ENCODE measurements at regions not wholly inside any gene's neighbourhood (a gene's known extent, or its start where the extent isn't known, plus 50 kb on each side); places are given as distances from the start of the nearest gene placed in this dataset.

- H3K4me3 ChIP-seq (ENCODE audit: low read depth, low read length, poor library complexity, severe bottlenecking), result no peak overlapping the region
- TF ChIP-seq CTCF (IDR thresholded peaks at IDR 0.05; ENCODE audit: low read length), result no peak
- TF ChIP-seq EZH2 (IDR thresholded peaks at IDR 0.05; ENCODE audit: borderline replicate concordance, low read length), result no peak
- no peak overlapping the region for H2AFZ ChIP-seq (ENCODE audit: low read length)
- H4K20me1 ChIP-seq (ENCODE audit: insufficient read depth, low read length), result no peaks in the 10 kb centered on the region
- no peaks in the 10 kb centered on the region for H3K79me2 ChIP-seq (ENCODE audit: insufficient read depth, low read length)
- H3K27ac ChIP-seq (ENCODE audit: low read depth, low read length, poor library complexity, severe bottlenecking), result no peak overlapping the region
- no peaks in the 10 kb centered on the region for H3F3A ChIP-seq (ENCODE audit: insufficient read depth, low read length)
- H3K4me2 ChIP-seq (ENCODE audit: low read length), result no peak overlapping the region
- no peaks in the 10 kb centered on the region for H3K36me3 ChIP-seq (ENCODE audit: insufficient read depth, low read length)
- no peaks in the 10 kb centered on the region for H3K4me1 ChIP-seq (ENCODE audit: insufficient read depth, low read length, severe bottlenecking)
- no peaks in the 10 kb centered on the region for H3K9me3 ChIP-seq (ENCODE audit: low read length)
- no peaks in the 10 kb centered on the region for H3K9me2 ChIP-seq (ENCODE audit: low read depth, low read length)
- no peaks in the 10 kb centered on the region for H3K27me3 ChIP-seq (ENCODE audit: insufficient read depth, low read length)
- no peak overlapping the region for H3K9ac ChIP-seq (ENCODE audit: low read length)
Observed at GRCh38 chr2:187213798-187214197, 234.3 kb downstream of the CALCRL start.

- no peaks in the 10 kb centered on the region for H4K20me1 ChIP-seq (ENCODE audit: insufficient read depth, low read length)
- no peaks in the 10 kb centered on the region for H3K27me3 ChIP-seq (ENCODE audit: insufficient read depth, low read length)
- H3K4me1 ChIP-seq (ENCODE audit: insufficient read depth, low read length, severe bottlenecking), result no peaks in the 10 kb centered on the region
- H3K4me2 ChIP-seq (ENCODE audit: low read length), result no peak overlapping the region
- no peaks in the 10 kb centered on the region for H3K79me2 ChIP-seq (ENCODE audit: insufficient read depth, low read length)
- H3K27ac ChIP-seq (ENCODE audit: low read depth, low read length, poor library complexity, severe bottlenecking), result no peak overlapping the region
- H3K4me3 ChIP-seq (ENCODE audit: low read depth, low read length, poor library complexity, severe bottlenecking), result no peak overlapping the region
- no peak overlapping the region for H3K9ac ChIP-seq (ENCODE audit: low read length)
- H3K9me2 ChIP-seq (ENCODE audit: low read depth, low read length), result no peaks in the 10 kb centered on the region
- TF ChIP-seq CTCF (IDR thresholded peaks at IDR 0.05; ENCODE audit: low read length) (no peak), EZH2 (IDR thresholded peaks at IDR 0.05; ENCODE audit: borderline replicate concordance, low read length) (no peak)
- H3F3A ChIP-seq (ENCODE audit: insufficient read depth, low read length), result no peaks in the 10 kb centered on the region
- H2AFZ ChIP-seq (ENCODE audit: low read length), result no peak overlapping the region
- no peaks in the 10 kb centered on the region for H3K9me3 ChIP-seq (ENCODE audit: low read length)
- H3K36me3 ChIP-seq (ENCODE audit: insufficient read depth, low read length), result no peaks in the 10 kb centered on the region
Observed at GRCh38 chr2:187210726-187211125, 237.3 kb downstream of the CALCRL start.

GRCh38 chr2:187208199-187208785, 239.8 kb downstream of the CALCRL start:
- Histone ChIP-seq H3K9me3 (ENCODE audit: low read length) (no peaks in the 10 kb centered on the region), H3K9me2 (ENCODE audit: low read depth, low read length) (no peaks in the 10 kb centered on the region), H3F3A (ENCODE audit: insufficient read depth, low read length) (no peaks in the 10 kb centered on the region), H4K20me1 (ENCODE audit: insufficient read depth, low read length) (no peaks in the 10 kb centered on the region), H3K4me3 (ENCODE audit: low read depth, low read length, poor library complexity, severe bottlenecking) (no peak overlapping the region), H2AFZ (ENCODE audit: low read length) (no peak overlapping the region), H3K27me3 (ENCODE audit: insufficient read depth, low read length) (no peaks in the 10 kb centered on the region), H3K27ac (ENCODE audit: low read depth, low read length, poor library complexity, severe bottlenecking) (no peak overlapping the region), H3K4me2 (ENCODE audit: low read length) (no peak overlapping the region), H3K36me3 (ENCODE audit: insufficient read depth, low read length) (no peaks in the 10 kb centered on the region), H3K79me2 (ENCODE audit: insufficient read depth, low read length) (no peaks in the 10 kb centered on the region), H3K9ac (ENCODE audit: low read length) (no peak overlapping the region), H3K4me1 (ENCODE audit: insufficient read depth, low read length, severe bottlenecking) (no peaks in the 10 kb centered on the region)
- no peak for TF ChIP-seq EZH2 (IDR thresholded peaks at IDR 0.05; ENCODE audit: borderline replicate concordance, low read length)

- no peak for TF ChIP-seq CTCF (IDR thresholded peaks at IDR 0.05; ENCODE audit: low read length)
- no peak for TF ChIP-seq EZH2 (IDR thresholded peaks at IDR 0.05; ENCODE audit: borderline replicate concordance, low read length)
- Histone ChIP-seq H3K4me2 (ENCODE audit: low read length) (no peak overlapping the region), H2AFZ (ENCODE audit: low read length) (no peak overlapping the region), H3K9ac (ENCODE audit: low read length) (no peak overlapping the region), H3K9me3 (ENCODE audit: low read length) (no peaks in the 10 kb centered on the region), H3K9me2 (ENCODE audit: low read depth, low read length) (no peaks in the 10 kb centered on the region), H3K79me2 (ENCODE audit: insufficient read depth, low read length) (no peaks in the 10 kb centered on the region), H3K4me3 (ENCODE audit: low read depth, low read length, poor library complexity, severe bottlenecking) (no peak overlapping the region), H3K27me3 (ENCODE audit: insufficient read depth, low read length) (no peaks in the 10 kb centered on the region), H3F3A (ENCODE audit: insufficient read depth, low read length) (no peaks in the 10 kb centered on the region), H3K4me1 (ENCODE audit: insufficient read depth, low read length, severe bottlenecking) (no peaks in the 10 kb centered on the region), H3K27ac (ENCODE audit: low read depth, low read length, poor library complexity, severe bottlenecking) (no peak overlapping the region), H3K36me3 (ENCODE audit: insufficient read depth, low read length) (no peaks in the 10 kb centered on the region), H4K20me1 (ENCODE audit: insufficient read depth, low read length) (no peaks in the 10 kb centered on the region)
Observed at GRCh38 chr2:187207126-187207525, 240.9 kb downstream of the CALCRL start.
